ENCODE measurements at regions not wholly inside any gene's neighbourhood (a gene's known extent, or its start where the extent isn't known, plus 50 kb on each side); places are given as distances from the start of the nearest gene placed in this dataset.

GRCh38 chr9:16247188-16247875 lies 623.1 kb downstream of the BNC2 start:
- H3K36me3 ChIP-seq (ENCODE audit: control insufficient read depth, insufficient read depth, low read length) = no peaks in the 10 kb centered on the region
- no peak overlapping the region for H3K4me3 ChIP-seq

More at GRCh38 chr9:16247188-16247875, 623.1 kb downstream of the BNC2 start:
- no peak overlapping the region for H2AFZ ChIP-seq (ENCODE audit: low read depth, low read length)
- in situ Hi-C loops (cut with MboI) = no loop called here
- CTCF ChIA-PET (ENCODE audit: low intra/inter-chr PET ratio) = no interaction called here
- H3K27me3 ChIP-seq (ENCODE audit: control insufficient read depth in 2 of 2, insufficient read depth in 2 of 2, low read length in 2 of 2) = no peaks in the 10 kb centered on the region
- no peak overlapping the region for H3K9ac ChIP-seq (ENCODE audit: insufficient read depth in 1 of 2, low read depth in 2 of 2, low read length in 2 of 2)
- POLR2A ChIA-PET = no interaction called here
- no peaks in the 10 kb centered on the region for H3K9me3 ChIP-seq (replicated peaks; ENCODE audit: control insufficient read depth, insufficient read depth, low read depth, low read length)
- FAIRE-seq (no peak), ATAC-seq (no peak), DNase-seq (ENCODE audit: extremely low read depth in 1 of 4, low spot score in 3 of 4) (no peak)
- no peaks in the 10 kb centered on the region for H3K9me1 ChIP-seq (ENCODE audit: control insufficient read depth, insufficient read depth, low read length)
- TF ChIP-seq ZSCAN29 (IDR thresholded peaks at IDR 0.05) (no peak), ZNF384 (IDR thresholded peaks at IDR 0.05; ENCODE audit: low read depth, low read length) (no peak), CEBPZ (IDR thresholded peaks at IDR 0.05; ENCODE audit: borderline replicate concordance, low read depth, low read length) (no peak), PYGO2 (tag; IDR thresholded peaks at IDR 0.05) (no peak)
- intact Hi-C loops (cut with micrococcal nuclease) = no loop called here
- H4K20me1 ChIP-seq (replicated peaks; ENCODE audit: control insufficient read depth, insufficient read depth, low read length) = no peaks in the 10 kb centered on the region
- 15% methylated on average over 5 of the region's 5 CpGs for WGBS (ENCODE audit: insufficient coverage, low coverage, missing lambda C conversion rate)
- H3K27ac ChIP-seq (ENCODE audit: extremely low read depth, low read depth, low read length) = no peak overlapping the region
- H3K4me2 ChIP-seq (ENCODE audit: insufficient read depth, low read length) = no peak overlapping the region
- no peaks in the 10 kb centered on the region for H3K79me2 ChIP-seq (ENCODE audit: control insufficient read depth, insufficient read depth, low read length)
- no TSS peak for BruUV-seq (replicated peaks)
- no peaks in the 10 kb centered on the region for H3K4me1 ChIP-seq (replicated peaks in 1 of 2; ENCODE audit: control insufficient read depth in 2 of 2, insufficient read depth in 2 of 2, low read length in 2 of 2)

Data from K562 (cell line).